Non-pigmented ciliary epithelial cell (primary cell): ENCODE measurements at regions not wholly inside any gene's neighbourhood (a gene's known extent, or its start where the extent isn't known, plus 50 kb on each side); places are given as distances from the start of the nearest gene placed in this dataset.

Source experiments
- DNase-seq: peaks from one replicate; pipeline ENCODE4 v3.0.0-alpha.2; 2010; ENCODE audit warnings: low read depth

GRCh38 chr1:115577513-115577912 is 64.3 kb upstream of the VANGL1 start:
- no peak for DNase-seq

DNA sequence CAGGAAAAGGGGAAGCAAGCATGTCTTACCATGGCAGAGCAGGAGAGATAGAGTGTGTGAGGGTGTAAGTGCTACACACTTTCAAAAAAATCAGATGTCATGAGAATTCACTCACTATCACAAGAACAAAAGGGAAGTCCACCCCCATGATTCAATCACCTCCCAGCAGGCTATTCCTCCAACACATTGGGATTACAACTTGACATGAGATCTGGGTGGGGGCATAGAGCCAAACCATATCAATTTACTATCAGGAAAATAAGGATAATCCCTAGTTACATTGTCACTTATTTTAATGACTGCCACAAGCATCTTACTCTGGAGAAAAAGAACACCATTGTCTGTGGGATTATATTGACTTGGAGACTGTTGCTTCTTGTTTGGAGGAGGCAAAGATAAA is 66.1 kb upstream of the VANGL1 start:
- no peak for DNase-seq

- DNase-seq: no peak
Observed at GRCh38 chr1:115572710-115573109, 69.1 kb upstream of the VANGL1 start.

DNA sequence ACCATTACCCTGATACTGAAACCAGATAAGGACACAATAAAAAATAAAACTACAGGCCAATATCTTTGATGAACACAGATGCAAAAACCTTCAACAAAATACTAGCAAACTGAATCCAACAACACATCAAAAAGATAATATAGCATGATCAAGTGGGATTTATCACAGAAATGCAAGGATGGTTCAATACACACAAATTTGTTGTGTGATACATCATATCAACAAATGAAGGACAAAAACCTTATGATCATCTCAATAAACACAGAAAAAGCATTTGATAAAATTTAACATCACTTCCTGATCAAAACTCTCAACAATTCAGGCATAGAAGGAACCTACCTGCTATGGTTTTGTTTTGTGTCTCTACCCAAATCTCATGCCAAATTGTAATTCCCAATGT is 74.3 kb upstream of the VANGL1 start:
- no peak for DNase-seq

- no peak for DNase-seq
Observed at GRCh38 chr1:115565791-115566190, 76.0 kb upstream of the VANGL1 start.

GRCh38 chr1:115565353-115565752 is 76.4 kb upstream of the VANGL1 start:
- DNase-seq: no peak

- DNase-seq: no peak
Observed at GRCh38 chr1:115564201-115564600, 77.6 kb upstream of the VANGL1 start.

DNA sequence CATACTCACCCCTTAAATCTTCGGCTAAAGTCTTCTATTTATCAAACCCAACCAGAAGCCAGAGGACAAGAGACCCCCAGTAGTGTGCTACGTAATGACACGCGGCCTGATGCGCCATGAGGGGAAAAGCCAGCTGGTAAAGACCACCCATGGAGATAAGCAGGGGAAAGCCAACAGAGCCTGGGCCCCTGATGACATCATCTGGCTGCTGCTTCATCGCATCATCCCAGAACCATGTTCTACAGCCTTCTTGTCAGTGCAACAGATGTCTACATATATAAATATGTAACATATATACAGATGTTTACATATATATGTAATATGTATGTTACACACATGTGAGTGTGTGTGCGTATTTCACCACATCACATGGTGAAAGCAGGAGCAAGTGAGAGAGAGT is 81.7 kb upstream of the VANGL1 start:
- DNase-seq: no peak

- no peak for DNase-seq
Observed at GRCh38 chr1:115558275-115558674, 83.5 kb upstream of the VANGL1 start.

- DNase-seq: no peak
Observed at GRCh38 chr1:115557715-115558114, 84.1 kb upstream of the VANGL1 start.

DNA sequence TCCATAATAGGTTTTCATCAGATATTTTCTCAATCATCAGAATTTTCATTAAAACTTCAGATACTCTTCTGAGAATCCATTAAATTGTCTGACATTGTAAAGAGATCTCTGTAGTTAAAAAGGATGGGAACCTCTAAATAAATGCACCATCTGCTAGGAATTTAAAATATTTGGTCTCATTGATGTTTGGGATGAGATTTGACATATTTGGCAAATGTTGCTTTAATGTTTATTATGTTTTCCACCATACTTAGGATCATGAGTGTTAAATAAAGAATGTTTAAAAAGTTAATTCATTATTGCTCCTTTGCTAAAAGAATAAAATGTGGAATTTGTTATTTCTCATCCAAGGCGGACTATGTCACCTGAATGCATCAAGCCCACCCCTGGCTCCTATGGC is 85.5 kb upstream of the VANGL1 start:
- DNase-seq: no peak

DNA sequence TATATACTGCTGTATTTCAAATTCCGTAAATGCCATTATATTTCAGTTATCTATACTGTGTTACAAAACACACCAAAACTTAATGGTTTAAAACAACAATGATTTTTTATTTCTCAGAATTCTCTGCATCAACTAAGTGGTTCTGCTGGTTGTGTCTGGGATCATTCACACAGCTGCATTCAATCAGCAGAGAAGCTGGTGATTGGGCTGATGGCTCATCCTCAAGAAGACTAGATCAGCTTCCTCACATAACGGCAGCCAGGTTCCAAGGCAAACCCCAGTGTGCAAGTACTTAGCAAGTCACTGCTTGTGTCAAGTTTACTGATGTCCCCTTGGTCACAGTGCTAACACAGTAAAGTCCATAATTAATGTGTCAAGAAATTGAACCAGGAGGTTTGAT is 86.3 kb upstream of the VANGL1 start:
- DNase-seq: no peak

DNA sequence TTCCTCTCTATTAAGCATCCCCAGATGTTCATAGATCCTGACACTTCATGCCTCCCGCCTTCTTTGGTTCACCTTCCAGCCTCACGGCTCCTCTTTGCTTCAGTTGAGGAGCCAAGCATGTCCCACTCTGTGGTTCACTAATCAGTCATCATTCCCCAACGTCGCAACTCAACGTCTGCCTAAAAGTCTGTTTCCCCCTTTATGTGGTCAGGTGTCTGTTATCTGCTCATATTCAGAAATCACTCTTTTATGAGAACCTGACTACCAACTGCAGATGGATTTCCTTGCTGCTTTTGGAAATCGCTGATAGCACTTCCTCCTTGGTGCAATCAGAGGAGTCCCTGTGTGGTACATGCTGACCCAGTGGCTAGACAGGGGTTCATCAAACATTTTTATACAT is 94.1 kb upstream of the VANGL1 start:
- no peak for DNase-seq

- DNase-seq: no peak
Observed at GRCh38 chr1:115546846-115547245, 94.9 kb upstream of the VANGL1 start.

DNA sequence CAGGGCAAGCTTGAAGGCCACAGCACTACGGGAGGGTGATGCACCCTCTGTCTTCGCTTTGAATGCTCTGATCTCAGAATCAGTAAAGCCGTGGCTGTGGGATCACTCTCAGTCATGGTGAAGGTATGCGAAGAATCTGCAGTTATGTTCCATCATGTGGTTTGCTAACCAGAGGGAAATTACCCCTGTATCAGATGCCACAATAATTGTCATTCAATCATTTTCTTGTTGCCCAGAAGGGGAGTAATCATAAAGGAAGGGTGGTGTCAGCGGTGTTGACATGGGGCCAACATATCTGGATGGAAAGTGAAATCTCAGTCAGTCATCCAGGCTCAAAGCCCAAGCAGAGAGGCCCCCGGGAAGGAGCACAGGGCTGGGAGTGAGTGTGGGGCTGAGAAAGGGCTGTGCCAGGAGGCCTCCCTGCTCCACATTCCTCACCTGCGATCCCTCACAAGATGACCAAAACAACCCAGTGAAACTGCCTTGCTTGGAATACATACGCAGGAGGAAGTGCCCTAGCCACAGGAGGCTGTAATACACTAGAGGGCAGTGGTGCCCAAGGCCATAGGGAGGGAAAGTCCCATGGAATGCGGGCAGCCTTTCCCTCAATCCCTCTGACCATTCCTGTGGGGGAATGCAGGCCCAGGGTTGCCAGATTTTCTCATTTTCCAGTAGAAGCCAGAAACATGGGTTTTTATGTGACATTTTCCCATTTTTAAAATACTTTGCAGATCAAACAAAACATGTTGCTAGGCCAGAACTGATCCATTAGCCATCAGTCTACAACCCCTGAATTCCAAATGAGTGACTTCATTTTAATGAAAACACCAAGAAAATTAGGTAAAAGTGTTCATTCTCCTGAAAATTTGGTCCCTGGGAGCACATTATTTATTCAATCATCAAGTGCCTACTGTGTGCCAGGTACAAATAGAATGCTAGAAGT is 95.7 kb upstream of the VANGL1 start:
- peak; percentile 86 for DNase-seq

- DNase-seq: no peak
Observed at GRCh38 chr1:115545096-115545720, 96.6 kb upstream of the VANGL1 start.

DNA sequence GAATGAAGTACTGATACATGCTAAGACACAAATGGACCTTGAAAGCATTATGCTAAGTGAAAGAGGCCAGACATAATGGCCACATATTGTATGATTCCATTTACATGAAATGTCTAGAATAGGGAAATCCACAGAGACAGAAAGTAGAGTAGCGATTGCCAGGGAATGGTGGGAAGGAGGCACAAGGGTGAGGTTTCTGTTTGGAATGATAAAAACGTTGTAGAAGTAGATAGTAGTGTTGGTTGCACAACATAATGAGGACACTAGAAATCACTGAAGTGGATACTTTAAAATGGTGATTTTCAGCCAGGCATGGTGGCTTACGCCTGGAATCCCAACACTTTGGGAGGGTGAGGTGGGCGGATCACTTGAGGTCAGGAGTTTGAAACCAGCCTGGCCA is 97.6 kb upstream of the VANGL1 start:
- DNase-seq: no peak

- DNase-seq: no peak
Observed at GRCh38 chr1:115543247-115543646, 98.5 kb upstream of the VANGL1 start.

DNA sequence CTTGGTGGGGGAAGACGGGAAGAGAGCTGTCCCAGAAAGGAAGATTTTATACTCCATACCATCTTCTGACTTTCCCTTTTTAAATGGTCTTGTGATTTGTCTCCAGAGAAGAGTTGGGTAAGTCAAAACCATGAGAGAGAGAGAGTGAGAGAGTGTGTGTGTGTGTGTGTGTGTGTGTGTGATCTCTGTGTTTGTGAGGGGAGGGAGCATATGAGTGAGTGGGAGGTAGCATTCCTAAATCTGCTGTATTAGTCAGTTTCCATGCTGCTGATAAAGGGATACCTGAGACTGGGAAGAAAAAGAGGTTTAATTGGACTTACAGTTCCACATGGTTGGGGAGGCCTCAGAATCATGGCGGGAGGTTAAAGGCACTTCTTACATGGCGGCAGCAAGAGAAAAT is 102.0 kb upstream of the VANGL1 start:
- DNase-seq: no peak

DNA sequence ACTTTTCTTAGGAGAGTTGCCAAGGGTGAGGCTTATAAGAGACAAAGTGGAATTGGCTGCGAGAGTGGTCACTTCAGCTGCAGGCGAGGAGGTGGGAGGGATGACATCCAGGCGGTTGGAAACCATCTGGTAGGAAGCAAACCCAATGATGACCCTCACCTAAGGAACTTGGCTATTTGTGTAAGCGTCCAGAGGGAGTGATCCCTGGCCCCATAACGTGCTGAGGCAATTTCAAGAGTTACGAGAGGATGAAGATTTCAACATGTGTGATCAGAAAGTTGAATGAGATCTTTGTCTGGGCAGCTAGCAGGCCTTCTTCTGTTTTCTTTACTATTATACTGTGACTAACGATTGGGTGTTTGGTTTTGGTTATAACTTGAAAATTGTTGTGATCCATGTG is 102.7 kb upstream of the VANGL1 start:
- no peak for DNase-seq

- no peak for DNase-seq
Observed at GRCh38 chr1:115538579-115538978, 103.2 kb upstream of the VANGL1 start.

GRCh38 chr1:115537415-115537814 is 104.4 kb upstream of the VANGL1 start:
- DNase-seq: no peak

- DNase-seq: no peak
Observed at GRCh38 chr1:115536279-115536816, 105.4 kb upstream of the VANGL1 start.
